GM19463 (cell line): ENCODE measurements at regions not wholly inside any gene's neighbourhood (a gene's known extent, or its start where the extent isn't known, plus 50 kb on each side); places are given as distances from the start of the nearest gene placed in this dataset.
"Not testable (repeated sequence)": the region's sequence is repeated elsewhere in the genome, so short reads cannot be mapped to it uniquely, and the experiment has no call there.

Source experiments
- ATAC-seq: cut with Tn5 transposase; IDR thresholded peaks from one replicate; pipeline ENCODE4 v1.9.1; 2021; ENCODE audit warnings: mild to moderate bottlenecking, moderate library complexity; ENCODE audit not compliant: unreplicated experiment

DNA sequence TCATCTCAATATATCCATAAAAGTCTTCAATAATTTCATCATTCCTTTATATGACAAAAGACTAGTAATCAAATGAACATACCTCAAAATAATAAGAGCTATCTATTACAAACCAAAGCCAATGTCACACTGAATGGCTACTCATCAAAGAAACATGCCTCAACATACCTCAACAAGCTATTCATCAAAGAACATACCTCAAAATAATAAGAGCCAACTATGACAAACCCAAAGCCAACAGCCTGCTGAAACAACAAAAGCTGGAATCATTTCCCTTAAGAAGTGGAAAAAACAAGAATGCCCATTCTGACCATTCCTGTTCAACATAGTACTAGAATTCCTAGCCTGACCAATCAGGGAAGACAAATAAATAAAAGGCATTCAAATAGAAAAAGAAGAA is 1373.7 kb downstream of the BRINP3 start:
- ATAC-seq: no peak

DNA sequence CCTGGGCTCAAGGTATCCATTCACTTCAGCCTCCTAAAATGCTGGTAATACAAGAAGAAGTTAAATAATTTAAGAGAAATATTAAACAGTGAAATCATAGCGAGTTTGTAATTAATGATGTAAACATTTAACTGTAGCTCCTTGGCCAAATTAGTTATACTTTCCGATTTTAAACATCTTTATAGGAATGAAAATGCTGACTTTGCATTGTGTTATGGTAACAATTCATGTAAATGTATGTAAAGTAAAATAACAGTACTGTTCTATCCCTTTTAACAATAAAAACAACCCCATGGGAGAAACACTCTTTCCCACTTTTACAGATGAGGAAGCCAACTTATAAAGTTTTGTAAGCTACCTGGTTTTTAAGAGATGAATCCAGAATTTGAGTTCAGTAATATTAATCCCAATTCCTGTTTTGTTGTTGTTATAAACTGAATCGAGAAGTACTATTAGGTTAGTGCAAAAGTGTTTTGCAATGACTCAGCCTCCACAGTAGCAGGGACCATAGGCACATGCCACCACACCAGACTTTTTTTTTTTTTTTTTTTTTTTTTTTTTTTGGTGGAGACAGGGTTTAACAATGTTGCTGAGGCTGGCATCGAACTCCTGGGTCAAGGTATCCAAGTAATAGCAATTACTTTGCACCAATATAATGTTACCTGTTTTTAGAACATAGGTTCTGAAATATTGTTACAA is 1360.4 kb downstream of the BRINP3 start:
- ATAC-seq: no peak

GRCh38 chr1:189121941-189122340 is 1355.7 kb downstream of the BRINP3 start:
- no peak for ATAC-seq

- no peak for ATAC-seq
Observed at GRCh38 chr1:189125694-189126093, 1352.0 kb downstream of the BRINP3 start.

DNA sequence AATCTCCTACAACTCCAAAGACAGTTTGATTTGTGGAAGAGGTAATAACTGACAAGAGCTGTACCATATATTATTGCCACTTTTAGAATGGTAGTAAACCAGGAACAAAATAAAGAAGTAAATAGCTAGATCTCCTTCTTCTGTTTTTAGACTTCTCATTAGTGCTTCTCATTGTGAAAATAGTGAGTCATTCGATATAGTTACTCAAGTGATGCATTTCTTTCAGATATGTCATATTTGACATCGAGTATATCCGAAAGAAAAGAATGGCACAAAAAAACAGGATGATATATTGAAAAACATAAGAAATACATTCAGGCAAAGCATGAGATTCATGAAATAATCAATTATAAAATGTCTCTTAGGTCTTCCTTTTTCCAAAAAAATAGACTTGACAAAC is 1346.1 kb downstream of the BRINP3 start:
- no peak for ATAC-seq

DNA sequence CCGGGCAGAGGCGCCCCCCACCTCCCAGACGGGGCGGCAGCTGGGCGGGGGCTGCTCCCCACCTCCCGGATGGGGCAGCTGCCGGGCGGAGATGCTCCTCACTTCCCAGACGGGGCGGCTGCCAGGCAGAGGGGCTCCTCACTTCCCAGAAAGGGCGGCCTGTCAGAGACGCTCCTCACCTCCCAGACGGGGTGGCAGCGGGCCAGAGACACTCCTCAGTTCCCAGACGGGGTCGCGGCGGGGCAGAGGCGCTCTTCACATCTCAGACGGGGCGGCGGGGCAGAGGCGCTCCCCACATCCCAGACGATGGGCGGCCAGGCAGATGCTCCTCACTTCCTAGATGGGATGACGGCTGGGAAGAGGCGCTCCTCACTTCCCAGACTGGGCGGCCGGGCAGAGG is 1337.9 kb downstream of the BRINP3 start:
- not testable (repeated sequence) for ATAC-seq

DNA sequence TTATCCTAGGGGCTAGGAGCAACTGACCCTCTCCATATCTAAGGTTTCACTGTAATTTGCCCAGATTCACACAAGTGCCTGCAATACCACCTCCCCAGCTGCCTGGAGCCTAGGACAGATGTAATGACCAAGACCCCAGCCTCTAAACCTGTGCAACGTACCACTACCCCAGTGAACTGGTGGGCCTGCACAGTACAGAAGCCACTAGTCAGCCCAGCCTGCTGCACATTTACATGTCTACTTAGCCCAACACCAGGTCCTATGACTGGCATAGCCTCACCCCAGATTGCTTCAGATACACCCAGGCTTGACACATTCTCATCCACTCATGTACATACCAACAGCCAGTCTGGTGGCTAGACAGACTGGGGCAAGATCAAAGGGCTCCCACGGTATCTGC is 1336.6 kb downstream of the BRINP3 start:
- no peak for ATAC-seq

GRCh38 chr1:189149547-189150375 is 1327.9 kb downstream of the BRINP3 start:
- ATAC-seq: no peak

DNA sequence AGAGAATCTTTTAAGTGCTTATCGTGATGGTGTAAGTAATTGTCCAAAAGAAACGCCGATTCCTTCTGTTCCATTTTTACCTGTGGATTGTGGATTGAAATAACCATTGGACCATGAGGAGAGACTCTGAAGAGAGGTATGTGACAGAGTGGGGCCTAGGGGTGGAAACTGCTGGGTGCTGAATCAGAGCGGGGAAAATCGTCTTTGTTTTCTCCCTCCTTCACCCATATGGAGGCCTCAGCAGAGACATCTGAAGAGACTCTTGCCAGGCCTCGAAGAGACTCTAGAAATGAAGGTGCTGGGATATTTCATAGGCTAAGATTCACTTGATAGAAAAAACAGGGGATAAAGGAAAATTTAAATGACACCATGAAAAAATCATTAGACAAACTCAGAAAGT is 1327.0 kb downstream of the BRINP3 start:
- no peak for ATAC-seq

DNA sequence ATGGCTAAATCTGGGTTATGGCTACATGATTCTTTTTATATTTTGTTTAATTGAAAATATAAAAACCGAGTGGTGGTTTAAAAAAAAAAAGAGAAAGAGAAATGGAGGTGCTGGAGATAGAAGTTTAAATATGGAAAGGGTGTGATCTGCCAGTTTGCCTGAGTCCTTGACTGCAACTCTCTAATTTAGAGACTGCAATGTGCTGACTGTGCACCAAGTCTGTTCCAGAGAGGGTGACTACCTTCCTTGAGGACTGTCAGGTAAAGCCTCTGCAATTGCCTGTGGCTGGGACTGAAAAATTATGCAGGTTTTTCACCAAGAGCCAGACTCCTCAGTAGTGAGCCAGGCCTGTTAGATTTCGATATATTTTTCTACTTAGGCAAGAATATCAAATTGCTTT is 1326.3 kb downstream of the BRINP3 start:
- ATAC-seq: no peak

GRCh38 chr1:189152685-189153084 is 1325.0 kb downstream of the BRINP3 start:
- no peak for ATAC-seq

GRCh38 chr1:189158155-189158554 is 1319.5 kb downstream of the BRINP3 start:
- no peak for ATAC-seq

GRCh38 chr1:189175889-189176288 is 1301.8 kb downstream of the BRINP3 start:
- no peak for ATAC-seq

GRCh38 chr1:189180057-189180456 is 1297.6 kb downstream of the BRINP3 start:
- ATAC-seq: no peak

DNA sequence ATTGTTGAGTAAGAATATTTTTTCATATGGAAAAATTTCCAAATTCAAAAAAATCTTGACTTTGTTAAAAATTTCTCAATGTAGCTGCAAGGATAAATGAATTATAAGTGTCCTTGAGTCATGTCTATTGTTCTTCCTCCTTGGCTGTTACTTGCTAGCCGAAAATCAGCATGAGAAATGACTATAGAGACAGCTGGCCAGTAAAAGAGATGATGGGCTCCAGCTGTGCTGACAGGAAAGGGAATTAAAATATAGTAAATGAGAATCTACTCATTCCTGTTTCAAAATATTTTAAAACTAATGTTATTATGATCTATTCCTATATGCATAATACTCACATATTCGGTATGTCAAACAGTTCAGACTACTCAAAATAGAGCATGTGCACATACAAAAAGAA is 1292.6 kb downstream of the BRINP3 start:
- no peak for ATAC-seq

DNA sequence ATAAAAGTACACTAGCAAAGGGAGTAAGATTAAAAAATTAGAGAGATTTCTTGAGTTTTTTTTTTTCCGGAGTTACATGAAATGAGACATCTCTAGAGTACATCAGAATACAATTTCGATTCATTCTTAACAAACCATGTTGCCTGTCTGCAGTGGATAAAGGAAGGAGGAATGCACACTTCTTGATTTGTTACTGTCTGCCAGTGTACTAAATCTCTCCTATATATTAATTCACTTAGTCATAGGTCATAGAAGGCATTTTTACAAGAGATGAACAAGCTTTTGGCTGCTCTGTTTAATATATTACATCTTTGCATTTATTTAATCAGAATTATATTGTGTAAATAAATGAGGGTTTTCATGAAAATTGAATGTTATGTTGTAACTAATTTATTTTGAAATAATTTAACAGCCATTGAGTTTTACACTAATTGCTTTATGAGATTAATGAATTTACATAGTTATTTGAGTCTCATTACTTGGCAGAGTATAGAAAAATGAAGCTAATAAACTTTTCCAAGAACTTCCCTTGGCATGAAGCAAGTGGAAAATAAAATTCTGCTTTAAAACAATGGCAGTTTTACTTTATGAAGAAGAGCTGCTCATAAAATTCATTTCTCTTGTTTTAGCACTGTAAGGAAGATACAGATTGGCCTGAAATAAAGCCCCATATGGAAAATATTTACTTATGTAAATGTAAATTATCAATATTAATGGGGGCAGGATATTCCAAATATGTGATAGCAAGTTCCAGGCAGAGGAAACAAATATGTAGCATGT is 1284.7 kb downstream of the BRINP3 start:
- no peak for ATAC-seq

DNA sequence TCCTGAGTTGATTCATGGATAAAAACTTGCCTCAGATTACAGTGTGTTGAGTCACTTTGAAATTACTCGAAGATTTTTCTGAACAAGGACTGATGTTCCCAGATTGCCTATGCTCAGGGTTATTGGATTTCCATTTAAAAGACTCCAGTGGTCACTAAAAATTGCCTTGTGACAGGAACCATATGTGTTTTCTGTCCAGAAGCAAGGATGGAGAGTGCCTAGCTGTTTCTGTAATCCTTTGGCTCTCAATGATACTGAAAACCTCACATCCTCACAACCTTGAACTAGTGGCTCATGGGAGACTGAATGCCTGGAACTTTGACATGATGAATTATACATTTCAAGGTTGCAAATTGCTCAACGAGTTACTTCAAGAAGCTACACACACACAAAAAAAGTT is 1271.8 kb downstream of the BRINP3 start:
- ATAC-seq: no peak

GRCh38 chr1:189206617-189207016 is 1271.0 kb downstream of the BRINP3 start:
- no peak for ATAC-seq

- no peak for ATAC-seq
Observed at GRCh38 chr1:189211742-189212141, 1265.9 kb downstream of the BRINP3 start.

DNA sequence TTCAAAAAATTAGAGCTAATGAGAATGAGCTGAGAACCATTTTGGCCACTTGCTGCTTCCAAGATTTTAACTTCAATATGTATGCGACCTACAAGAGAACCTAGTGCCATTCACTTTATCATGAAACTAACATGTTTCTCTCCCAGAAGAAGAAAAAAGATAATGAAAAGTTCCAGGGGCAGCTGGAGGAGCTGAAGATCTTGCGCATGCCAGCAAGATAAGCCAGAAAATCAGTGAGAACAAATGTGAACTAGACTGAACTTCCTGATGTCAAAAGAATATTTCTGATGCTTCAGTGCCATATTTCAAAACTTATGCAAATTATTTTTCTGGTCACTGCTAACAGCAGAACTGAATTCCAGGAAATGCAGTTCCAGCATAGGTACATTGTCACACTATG is 1265.1 kb downstream of the BRINP3 start:
- no peak for ATAC-seq

DNA sequence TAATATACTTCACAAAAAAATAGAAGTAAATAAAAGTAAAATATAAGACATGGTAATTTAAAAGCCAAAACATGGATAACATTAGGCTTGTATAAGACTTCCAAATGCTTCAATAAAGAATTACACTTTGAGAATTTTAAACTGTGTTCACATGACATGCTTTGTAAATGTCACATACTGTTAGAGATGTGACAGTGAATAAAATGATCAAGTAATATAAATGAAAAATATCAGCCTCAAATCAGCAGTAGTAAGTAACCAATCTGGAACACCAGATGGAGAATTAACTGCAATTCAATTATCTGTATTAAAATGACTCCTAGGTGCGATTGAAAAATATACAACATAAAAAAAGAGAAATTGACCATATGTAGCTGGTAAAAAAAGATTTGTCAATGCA is 1260.8 kb downstream of the BRINP3 start:
- no peak for ATAC-seq

GRCh38 chr1:189217646-189218045 is 1260.0 kb downstream of the BRINP3 start:
- no peak for ATAC-seq
